ENCODE measurements at regions not wholly inside any gene's neighbourhood (a gene's known extent, or its start where the extent isn't known, plus 50 kb on each side); places are given as distances from the start of the nearest gene placed in this dataset.

DNA sequence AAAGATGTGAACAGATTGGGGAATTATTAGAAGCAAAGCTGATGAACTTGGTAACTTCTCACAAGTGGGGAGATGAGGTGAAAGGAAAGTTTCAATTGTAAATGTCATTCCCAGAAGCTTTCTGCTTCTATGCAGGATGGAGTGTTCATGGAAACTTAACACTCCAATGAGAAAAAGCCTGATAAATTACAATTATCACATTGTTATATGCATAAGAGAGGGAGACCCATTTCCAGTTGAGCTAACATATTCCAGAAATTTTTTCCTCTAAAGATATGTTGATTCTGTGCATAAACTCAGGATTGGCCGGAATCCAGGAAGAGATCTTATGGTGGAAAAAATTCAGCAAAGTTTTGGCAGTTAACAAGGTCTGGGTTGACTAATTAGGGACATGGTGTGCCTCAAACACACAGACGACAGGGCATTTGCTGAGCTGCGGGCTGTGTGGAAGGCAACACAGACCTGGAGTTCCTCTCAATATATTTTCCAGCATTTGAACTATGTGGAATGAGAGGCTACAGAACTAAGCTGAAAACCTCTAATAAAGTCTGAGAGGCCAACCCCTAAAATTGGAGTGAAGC is 64.9 kb upstream of the FGF14 start:
- no peak for TF ChIP-seq KLF7 (tag by site-specific recombination; IDR thresholded peaks at IDR 0.05; ENCODE audit: borderline replicate concordance)
- no peak for TF ChIP-seq ZBTB20 (tag by site-specific recombination; IDR thresholded peaks at IDR 0.05)
- no peak for TF ChIP-seq ZNF366 (tag by site-specific recombination; conservative IDR thresholded peaks at IDR 0.05)
- no peak for TF ChIP-seq ZNF785 (tag by site-specific recombination; IDR thresholded peaks at IDR 0.05)
- TF ChIP-seq, protein P1, sequence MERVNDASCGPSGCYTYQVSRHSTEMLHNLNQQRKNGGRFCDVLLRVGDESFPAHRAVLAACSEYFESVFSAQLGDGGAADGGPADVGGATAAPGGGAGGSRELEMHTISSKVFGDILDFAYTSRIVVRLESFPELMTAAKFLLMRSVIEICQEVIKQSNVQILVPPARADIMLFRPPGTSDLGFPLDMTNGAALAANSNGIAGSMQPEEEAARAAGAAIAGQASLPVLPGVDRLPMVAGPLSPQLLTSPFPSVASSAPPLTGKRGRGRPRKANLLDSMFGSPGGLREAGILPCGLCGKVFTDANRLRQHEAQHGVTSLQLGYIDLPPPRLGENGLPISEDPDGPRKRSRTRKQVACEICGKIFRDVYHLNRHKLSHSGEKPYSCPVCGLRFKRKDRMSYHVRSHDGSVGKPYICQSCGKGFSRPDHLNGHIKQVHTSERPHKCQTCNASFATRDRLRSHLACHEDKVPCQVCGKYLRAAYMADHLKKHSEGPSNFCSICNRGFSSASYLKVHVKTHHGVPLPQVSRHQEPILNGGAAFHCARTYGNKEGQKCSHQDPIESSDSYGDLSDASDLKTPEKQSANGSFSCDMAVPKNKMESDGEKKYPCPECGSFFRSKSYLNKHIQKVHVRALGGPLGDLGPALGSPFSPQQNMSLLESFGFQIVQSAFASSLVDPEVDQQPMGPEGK (tag by site-specific recombination; IDR thresholded peaks at IDR 0.05): no peak
- no peak for TF ChIP-seq ZNF16 (tag by site-specific recombination; IDR thresholded peaks at IDR 0.05; ENCODE audit: low read depth)
- no peak for TF ChIP-seq PRDM1 (tag by site-specific recombination; IDR thresholded peaks at IDR 0.05)
- TF ChIP-seq ZSCAN23 (tag by site-specific recombination; IDR thresholded peaks at IDR 0.05): no peak
- TF ChIP-seq, protein P2, sequence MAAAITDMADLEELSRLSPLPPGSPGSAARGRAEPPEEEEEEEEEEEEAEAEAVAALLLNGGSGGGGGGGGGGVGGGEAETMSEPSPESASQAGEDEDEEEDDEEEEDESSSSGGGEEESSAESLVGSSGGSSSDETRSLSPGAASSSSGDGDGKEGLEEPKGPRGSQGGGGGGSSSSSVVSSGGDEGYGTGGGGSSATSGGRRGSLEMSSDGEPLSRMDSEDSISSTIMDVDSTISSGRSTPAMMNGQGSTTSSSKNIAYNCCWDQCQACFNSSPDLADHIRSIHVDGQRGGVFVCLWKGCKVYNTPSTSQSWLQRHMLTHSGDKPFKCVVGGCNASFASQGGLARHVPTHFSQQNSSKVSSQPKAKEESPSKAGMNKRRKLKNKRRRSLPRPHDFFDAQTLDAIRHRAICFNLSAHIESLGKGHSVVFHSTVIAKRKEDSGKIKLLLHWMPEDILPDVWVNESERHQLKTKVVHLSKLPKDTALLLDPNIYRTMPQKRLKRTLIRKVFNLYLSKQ (tag by site-specific recombination; IDR thresholded peaks at IDR 0.05; ENCODE audit: borderline replicate concordance): no peak
- TF ChIP-seq ZNF548 (tag by site-specific recombination; IDR thresholded peaks at IDR 0.05): no peak
- TF ChIP-seq ZNF658 (tag by site-specific recombination; IDR thresholded peaks at IDR 0.05): no peak
- TF ChIP-seq KLF9 (tag by site-specific recombination; IDR thresholded peaks at IDR 0.05; ENCODE audit: low read depth): no peak
- no peak for TF ChIP-seq ZNF660 (tag by site-specific recombination; IDR thresholded peaks at IDR 0.05)
- TF ChIP-seq ZNF585B (tag by site-specific recombination; IDR thresholded peaks at IDR 0.05): no peak
- TF ChIP-seq ZNF138 (tag by site-specific recombination; IDR thresholded peaks at IDR 0.05; ENCODE audit: borderline replicate concordance): no peak
- no peak for TF ChIP-seq ZBTB1 (tag by site-specific recombination; IDR thresholded peaks at IDR 0.05)
- TF ChIP-seq ZNF837 (tag by site-specific recombination; IDR thresholded peaks at IDR 0.05): no peak
- TF ChIP-seq ZNF311 (tag by site-specific recombination; IDR thresholded peaks at IDR 0.05; ENCODE audit: borderline replicate concordance): no peak
- ChIA-PET POLR2A (no interaction called here), CTCF (interaction anchor here (1.3 to 2.0 kb wide), 2 partner anchors 9 to 90 kb away, joined by 5 to 7 read pairs; no protein-coding TSS in a partner anchor)
- Histone ChIP-seq H3K27ac (ENCODE audit: extremely low read depth, low read depth, low read length) (no peak overlapping the region), H3K9me3 (ENCODE audit: control insufficient read depth, insufficient read depth, low read depth, low read length) (no peaks in the 10 kb centered on the region), H3K36me3 (ENCODE audit: control insufficient read depth in 2 of 2, insufficient read depth in 1 of 2, low read length in 2 of 2) (no peaks in the 10 kb centered on the region), H3K4me1 (ENCODE audit: control insufficient read depth, insufficient read depth, low read length) (no peaks in the 10 kb centered on the region), H3K4me3 (ENCODE audit: low read depth, low read length) (no peak overlapping the region)

DNA sequence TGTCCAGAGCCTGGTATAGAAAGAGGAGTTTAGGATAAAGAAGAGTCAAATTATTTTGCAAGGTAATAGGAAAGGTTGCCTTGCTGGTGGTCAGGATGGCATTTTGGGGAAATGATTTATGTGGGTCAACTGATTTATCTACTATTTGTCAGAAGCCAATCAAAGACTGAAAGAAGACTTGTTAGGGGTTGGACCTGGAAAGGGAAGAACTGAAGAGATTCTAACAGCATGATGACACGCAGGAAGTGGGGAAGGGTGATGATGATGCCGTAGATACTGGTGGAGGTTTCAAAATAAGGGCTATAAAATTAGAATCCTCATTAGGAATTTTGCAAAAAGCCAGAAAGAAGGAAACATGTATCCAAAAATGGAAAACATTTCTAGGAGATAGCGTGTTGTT is 60.7 kb upstream of the FGF14 start:
- H3K4me3 ChIP-seq (ENCODE audit: low read depth, low read length): no peak overlapping the region
- ChIA-PET POLR2A (no interaction called here), CTCF (interaction anchor here (0.9 kb wide), 1 partner anchor 520 kb away, joined by 4 read pairs; no protein-coding TSS in a partner anchor)
- H3K27ac ChIP-seq (ENCODE audit: extremely low read depth, low read depth, low read length): no peak overlapping the region
- H3K36me3 ChIP-seq (ENCODE audit: control insufficient read depth in 2 of 2, insufficient read depth in 1 of 2, low read length in 2 of 2): no peaks in the 10 kb centered on the region
- no peaks in the 10 kb centered on the region for H3K9me3 ChIP-seq (ENCODE audit: control insufficient read depth, insufficient read depth, low read depth, low read length)
- no peaks in the 10 kb centered on the region for H3K4me1 ChIP-seq (ENCODE audit: control insufficient read depth, insufficient read depth, low read length)
- TF ChIP-seq ZNF132 (tag by site-specific recombination; IDR thresholded peaks at IDR 0.05; ENCODE audit: borderline replicate concordance): no peak
- TF ChIP-seq ZNF658 (tag by site-specific recombination; IDR thresholded peaks at IDR 0.05): no peak
- TF ChIP-seq, protein P2 (tag by site-specific recombination; IDR thresholded peaks at IDR 0.05; ENCODE audit: borderline replicate concordance): no peak
- TF ChIP-seq ZNF830 (tag by site-specific recombination; IDR thresholded peaks at IDR 0.05; ENCODE audit: low read depth): no peak
- no peak for TF ChIP-seq KLF16 (tag by site-specific recombination; IDR thresholded peaks at IDR 0.05)
- TF ChIP-seq ZNF561 (tag by site-specific recombination; IDR thresholded peaks at IDR 0.05; ENCODE audit: borderline replicate concordance): no peak
- TF ChIP-seq ELK4 (IDR thresholded peaks at IDR 0.05; ENCODE audit: borderline replicate concordance, low read depth, low read length): no peak
- no peak for TF ChIP-seq RBAK (tag by site-specific recombination; IDR thresholded peaks at IDR 0.05)
- no peak for TF ChIP-seq ZNF114 (tag by site-specific recombination; IDR thresholded peaks at IDR 0.05)
- TF ChIP-seq SCRT2 (tag by site-specific recombination; IDR thresholded peaks at IDR 0.05): no peak
- TF ChIP-seq ZNF23 (tag by site-specific recombination; IDR thresholded peaks at IDR 0.05; ENCODE audit: borderline replicate concordance): no peak

All from HEK293 (cell line).